PC-9 (cell line): ENCODE measurements at regions not wholly inside any gene's neighbourhood (a gene's known extent, or its start where the extent isn't known, plus 50 kb on each side); places are given as distances from the start of the nearest gene placed in this dataset.

Source experiments
- EZH2 ChIP-seq: fragments of 200-600 bp; sonication (generic); IDR thresholded peaks from 2 replicates; pipeline ENCODE4 v1.8.0; 2017; ENCODE audit warnings: antibody characterized with exemption, low read depth
- TF ChIP-seq, protein P1 (sequence below): fragments of 200-600 bp; sonication (generic); conservative IDR thresholded peaks from 2 replicates; pipeline ENCODE4 v1.6.1; 2017; ENCODE audit warnings: mixed run types, antibody characterized with exemption, mild to moderate bottlenecking, moderate library complexity

DNA sequence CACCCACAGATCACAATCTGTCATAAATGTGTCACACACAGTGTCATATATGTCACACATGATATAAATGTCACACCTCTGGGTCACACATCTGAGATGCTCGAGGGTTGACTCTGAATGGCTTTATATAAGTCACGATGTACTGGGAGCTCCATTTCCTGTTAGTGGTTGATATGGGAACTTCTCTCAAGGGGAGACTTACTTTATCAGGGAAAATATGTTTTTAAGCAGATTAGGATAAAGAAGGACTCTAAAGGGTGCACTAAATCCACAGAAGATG lies 83.9 kb upstream of the MEF2A start:
- TF ChIP-seq, protein P1, sequence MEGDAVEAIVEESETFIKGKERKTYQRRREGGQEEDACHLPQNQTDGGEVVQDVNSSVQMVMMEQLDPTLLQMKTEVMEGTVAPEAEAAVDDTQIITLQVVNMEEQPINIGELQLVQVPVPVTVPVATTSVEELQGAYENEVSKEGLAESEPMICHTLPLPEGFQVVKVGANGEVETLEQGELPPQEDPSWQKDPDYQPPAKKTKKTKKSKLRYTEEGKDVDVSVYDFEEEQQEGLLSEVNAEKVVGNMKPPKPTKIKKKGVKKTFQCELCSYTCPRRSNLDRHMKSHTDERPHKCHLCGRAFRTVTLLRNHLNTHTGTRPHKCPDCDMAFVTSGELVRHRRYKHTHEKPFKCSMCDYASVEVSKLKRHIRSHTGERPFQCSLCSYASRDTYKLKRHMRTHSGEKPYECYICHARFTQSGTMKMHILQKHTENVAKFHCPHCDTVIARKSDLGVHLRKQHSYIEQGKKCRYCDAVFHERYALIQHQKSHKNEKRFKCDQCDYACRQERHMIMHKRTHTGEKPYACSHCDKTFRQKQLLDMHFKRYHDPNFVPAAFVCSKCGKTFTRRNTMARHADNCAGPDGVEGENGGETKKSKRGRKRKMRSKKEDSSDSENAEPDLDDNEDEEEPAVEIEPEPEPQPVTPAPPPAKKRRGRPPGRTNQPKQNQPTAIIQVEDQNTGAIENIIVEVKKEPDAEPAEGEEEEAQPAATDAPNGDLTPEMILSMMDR = no peak
- no peak for TF ChIP-seq EZH2
